ENCODE measurements at regions not wholly inside any gene's neighbourhood (a gene's known extent, or its start where the extent isn't known, plus 50 kb on each side); places are given as distances from the start of the nearest gene placed in this dataset.

DNA sequence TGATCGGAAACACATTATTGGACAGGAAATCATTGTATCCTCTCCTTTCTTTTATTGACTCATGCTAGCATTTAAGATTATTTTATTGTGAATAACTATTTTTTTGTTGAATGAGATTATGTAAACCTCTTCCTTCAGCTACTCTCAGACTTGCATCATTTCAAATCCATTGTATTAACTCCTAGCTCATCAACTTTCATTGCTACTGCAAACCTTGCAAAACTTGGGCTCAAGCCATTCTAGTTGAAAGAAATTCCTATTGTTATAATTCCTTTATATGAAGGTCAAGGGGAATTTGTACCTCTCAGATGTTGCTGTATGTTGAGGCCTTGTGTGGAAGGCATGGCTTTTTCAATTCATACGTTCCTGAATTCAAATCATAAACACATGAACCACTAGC, 1764.6 kb downstream of the SUCLG1 start:
- TF ChIP-seq FOXM1 (IDR thresholded peaks at IDR 0.05; ENCODE audit: borderline replicate concordance, low read depth) (no peak), ZBTB7A (IDR thresholded peaks at IDR 0.05; ENCODE audit: low read depth) (no peak), RAD21 (IDR thresholded peaks at IDR 0.05; ENCODE audit: low read depth) (no peak), EGR1 (IDR thresholded peaks at IDR 0.05) (no peak), EP300 (IDR thresholded peaks at IDR 0.05; ENCODE audit: borderline replicate concordance) (no peak), CEBPB (IDR thresholded peaks at IDR 0.05) (no peak), TEAD4 (IDR thresholded peaks at IDR 0.05) (no peak)

DNA sequence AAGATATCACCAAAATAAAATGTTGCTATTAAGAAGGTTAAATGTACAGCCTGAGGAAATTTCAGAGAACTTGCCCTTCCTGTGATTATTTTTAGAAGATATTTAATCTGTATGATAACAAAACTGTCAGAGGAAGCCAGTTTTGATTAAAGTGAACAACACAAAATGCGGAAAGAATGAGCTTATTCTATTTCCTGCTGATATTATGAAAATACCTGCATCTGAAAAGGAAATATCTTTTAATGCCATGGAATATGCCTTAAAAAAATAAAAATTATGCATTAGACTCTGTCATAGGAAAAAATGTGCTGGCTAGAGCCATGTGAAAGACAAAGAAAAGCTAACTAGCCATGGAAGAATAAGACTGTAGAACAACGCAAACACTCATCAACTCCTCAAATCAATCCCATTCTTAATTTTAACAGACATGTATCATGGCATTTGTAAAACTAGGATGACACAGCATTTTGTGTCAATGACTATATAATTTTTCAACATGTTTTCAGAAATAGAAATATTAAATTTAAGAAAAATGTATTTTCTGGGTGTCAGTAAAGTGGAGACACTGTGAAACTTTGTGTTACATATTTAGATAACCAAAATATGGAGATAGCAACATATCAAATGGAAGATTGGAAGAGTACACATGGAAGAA, 1768.2 kb downstream of the SUCLG1 start:
- TF ChIP-seq MAX (IDR thresholded peaks at IDR 0.05) = no peak
- no peak for TF ChIP-seq RAD21 (IDR thresholded peaks at IDR 0.05; ENCODE audit: low read depth)
- TF ChIP-seq FOXM1 (IDR thresholded peaks at IDR 0.05; ENCODE audit: borderline replicate concordance, low read depth) = no peak
- TF ChIP-seq NFIC (IDR thresholded peaks at IDR 0.05) = no peak
- TF ChIP-seq CREB1 (IDR thresholded peaks at IDR 0.05; ENCODE audit: low read depth) = no peak
- no peak for TF ChIP-seq TEAD4 (IDR thresholded peaks at IDR 0.05)
- TF ChIP-seq REST (IDR thresholded peaks at IDR 0.05; ENCODE audit: low read depth) = no peak
- no peak for TF ChIP-seq USF1 (IDR thresholded peaks at IDR 0.05)
- TF ChIP-seq EP300 (IDR thresholded peaks at IDR 0.05; ENCODE audit: borderline replicate concordance) = no peak
- TF ChIP-seq EGR1 (IDR thresholded peaks at IDR 0.05) = no peak
- no peak for TF ChIP-seq ZBTB7A (IDR thresholded peaks at IDR 0.05; ENCODE audit: low read depth)
- no peak for TF ChIP-seq CEBPB (IDR thresholded peaks at IDR 0.05)

GRCh38 chr2:82675186-82675585, 1783.9 kb downstream of the SUCLG1 start:
- TF ChIP-seq RAD21 (IDR thresholded peaks at IDR 0.05; ENCODE audit: low read depth) (no peak), MAX (IDR thresholded peaks at IDR 0.05) (no peak), EP300 (IDR thresholded peaks at IDR 0.05; ENCODE audit: borderline replicate concordance) (no peak), REST (IDR thresholded peaks at IDR 0.05; ENCODE audit: low read depth) (no peak), TEAD4 (IDR thresholded peaks at IDR 0.05) (no peak), NFIC (IDR thresholded peaks at IDR 0.05) (no peak), EGR1 (IDR thresholded peaks at IDR 0.05) (no peak), TAF1 (IDR thresholded peaks at IDR 0.05; ENCODE audit: low read depth) (no peak), TCF12 (IDR thresholded peaks at IDR 0.05; ENCODE audit: low read depth) (no peak)

DNA sequence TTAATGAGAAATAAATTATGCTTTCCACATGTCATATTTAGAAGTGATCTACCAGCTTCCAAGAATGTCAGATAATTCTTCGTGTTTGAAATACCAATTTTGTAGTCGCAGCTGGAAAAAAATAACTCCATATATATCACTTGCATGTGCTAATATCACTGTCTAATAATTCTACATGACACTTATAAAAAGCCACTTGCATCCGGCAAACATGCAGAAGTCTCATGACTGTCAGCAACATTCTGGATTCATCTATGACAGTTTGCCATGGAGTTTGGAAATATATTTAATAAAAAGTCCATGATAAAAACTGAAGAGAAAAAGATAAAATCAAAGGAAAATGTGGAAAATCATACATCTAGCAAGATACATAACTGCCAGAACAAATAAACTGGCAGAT, 1784.4 kb downstream of the SUCLG1 start:
- TF ChIP-seq EGR1 (IDR thresholded peaks at IDR 0.05) = no peak
- TF ChIP-seq YY1 (IDR thresholded peaks at IDR 0.05; ENCODE audit: low read depth) = no peak
- no peak for TF ChIP-seq ZBTB7A (IDR thresholded peaks at IDR 0.05; ENCODE audit: low read depth)
- TF ChIP-seq MAX (IDR thresholded peaks at IDR 0.05) = no peak
- no peak for TF ChIP-seq CREB1 (IDR thresholded peaks at IDR 0.05; ENCODE audit: low read depth)
- no peak for TF ChIP-seq TCF12 (IDR thresholded peaks at IDR 0.05; ENCODE audit: low read depth)
- TF ChIP-seq TEAD4 (IDR thresholded peaks at IDR 0.05) = no peak
- TF ChIP-seq FOXM1 (IDR thresholded peaks at IDR 0.05; ENCODE audit: borderline replicate concordance, low read depth) = no peak
- TF ChIP-seq REST (IDR thresholded peaks at IDR 0.05; ENCODE audit: low read depth) = no peak
- TF ChIP-seq USF1 (IDR thresholded peaks at IDR 0.05) = no peak
- TF ChIP-seq TAF1 (IDR thresholded peaks at IDR 0.05; ENCODE audit: low read depth) = no peak
- no peak for TF ChIP-seq NFIC (IDR thresholded peaks at IDR 0.05)
- TF ChIP-seq EP300 (IDR thresholded peaks at IDR 0.05; ENCODE audit: borderline replicate concordance) = no peak
- no peak for TF ChIP-seq RAD21 (IDR thresholded peaks at IDR 0.05; ENCODE audit: low read depth)
